ENCODE measurements at regions not wholly inside any gene's neighbourhood (a gene's known extent, or its start where the extent isn't known, plus 50 kb on each side); places are given as distances from the start of the nearest gene placed in this dataset.
"Not testable (repeated sequence)": the region's sequence is repeated elsewhere in the genome, so short reads cannot be mapped to it uniquely, and the experiment has no call there.

- no peak for TF ChIP-seq MYC (IDR thresholded peaks at IDR 0.05; ENCODE audit: low read depth, low read length)
- no peak for TF ChIP-seq CTCF (IDR thresholded peaks at IDR 0.05; ENCODE audit: low read depth, low read length)
- TF ChIP-seq, protein P1, sequence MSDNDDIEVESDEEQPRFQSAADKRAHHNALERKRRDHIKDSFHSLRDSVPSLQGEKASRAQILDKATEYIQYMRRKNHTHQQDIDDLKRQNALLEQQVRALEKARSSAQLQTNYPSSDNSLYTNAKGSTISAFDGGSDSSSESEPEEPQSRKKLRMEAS (IDR thresholded peaks at IDR 0.05; ENCODE audit: low read depth, low read length), result no peak
- no peak for TF ChIP-seq POLR2A (IDR thresholded peaks at IDR 0.05; ENCODE audit: extremely low read depth, insufficient read length)
- H3K4me3 ChIP-seq (ENCODE audit: low read depth, low read length), result no peak overlapping the region
- DNase-seq (ENCODE audit: low read depth), result no peak
Observed at GRCh38 chr4:164350061-164350460, 403.9 kb upstream of the SMIM31 start.

DNA sequence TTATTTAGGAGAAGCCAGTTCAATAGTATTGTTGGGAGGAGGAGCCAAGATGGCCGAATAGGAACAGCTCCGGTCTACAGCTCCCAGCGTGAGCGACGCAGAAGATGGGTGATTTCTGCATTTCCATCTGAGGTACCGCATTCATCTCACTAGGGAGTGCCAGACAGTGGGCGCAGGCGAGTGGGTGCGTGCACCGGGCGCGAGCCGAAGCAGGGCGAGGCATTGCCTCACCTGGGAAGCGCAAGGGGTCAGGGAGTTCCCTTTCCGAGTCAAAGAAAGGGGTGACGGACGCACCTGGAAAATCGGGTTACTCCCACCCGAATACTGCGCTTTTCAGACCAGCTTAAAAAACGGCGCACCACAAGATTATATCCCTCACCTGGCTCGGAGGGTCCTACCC lies 403.2 kb upstream of the SMIM31 start:
- H3K4me3 ChIP-seq (ENCODE audit: low read depth, low read length); DNase-seq (ENCODE audit: low read depth): not testable (repeated sequence)

DNA sequence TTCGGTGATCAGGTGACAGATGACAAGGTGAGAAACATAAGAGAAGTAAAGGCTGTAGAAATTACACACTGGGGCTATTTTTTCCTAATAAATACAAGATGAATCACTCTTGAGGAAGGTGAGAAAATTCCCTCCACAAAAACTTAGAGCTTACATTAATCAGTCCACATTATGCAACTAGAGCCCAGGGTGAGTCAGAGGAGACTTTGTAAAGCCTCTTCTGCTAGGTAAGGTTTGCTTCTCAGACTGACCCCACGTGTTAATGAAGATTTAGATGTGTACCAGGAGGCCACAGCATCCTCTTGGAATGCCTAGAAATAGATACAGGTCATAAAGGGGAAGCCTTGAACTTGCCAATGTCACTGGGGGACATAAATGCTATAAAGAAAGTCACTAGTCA lies 396.0 kb upstream of the SMIM31 start:
- DNase-seq (ENCODE audit: low read depth), result no peak
- TF ChIP-seq MYC (IDR thresholded peaks at IDR 0.05; ENCODE audit: low read depth, low read length), result no peak
- TF ChIP-seq POLR2A (IDR thresholded peaks at IDR 0.05; ENCODE audit: extremely low read depth, insufficient read length), result no peak
- TF ChIP-seq CTCF (IDR thresholded peaks at IDR 0.05; ENCODE audit: low read depth, low read length), result no peak
- TF ChIP-seq, protein P1 (IDR thresholded peaks at IDR 0.05; ENCODE audit: low read depth, low read length), result no peak
- no peak overlapping the region for H3K4me3 ChIP-seq (ENCODE audit: low read depth, low read length)

DNA sequence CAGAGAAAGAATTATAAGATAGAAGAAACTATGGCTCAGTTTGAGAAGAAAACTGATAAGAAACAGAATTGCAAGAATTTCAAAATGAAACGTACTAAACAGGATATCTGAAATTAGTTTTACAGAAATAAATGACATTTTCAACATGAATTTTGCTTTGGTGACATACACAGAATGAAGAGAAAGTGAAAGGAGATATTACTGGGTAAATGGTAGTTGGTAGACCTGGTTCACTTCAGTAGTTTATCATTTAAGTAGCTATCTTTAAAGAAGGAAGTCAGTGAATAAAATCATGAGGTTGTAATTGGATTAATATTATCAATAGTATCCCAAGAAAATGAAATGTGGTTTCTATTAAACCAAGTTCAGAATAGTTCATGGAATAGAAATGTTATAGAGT lies 395.5 kb upstream of the SMIM31 start:
- no peak for DNase-seq (ENCODE audit: low read depth)
- H3K4me3 ChIP-seq (ENCODE audit: low read depth, low read length), result no peak overlapping the region

DNA sequence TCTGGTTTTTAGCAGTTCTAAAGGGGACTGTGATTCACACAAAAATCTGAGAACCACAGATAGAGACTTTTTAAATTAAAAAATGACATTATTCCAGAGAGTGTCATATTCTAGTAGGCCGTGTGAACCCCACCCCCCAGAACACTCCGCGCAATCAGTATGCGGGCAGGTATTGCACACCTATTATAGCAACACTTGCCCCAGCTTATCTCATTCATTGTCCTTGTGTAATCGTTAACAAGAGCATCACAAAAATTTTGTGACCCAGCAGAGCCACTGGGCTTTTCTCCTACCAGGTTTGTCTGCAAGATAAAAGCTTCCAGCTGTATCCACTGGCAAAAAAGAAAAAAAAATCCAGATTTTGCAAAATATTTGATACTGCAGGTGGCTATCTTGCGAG lies 394.1 kb upstream of the SMIM31 start:
- TF ChIP-seq, protein P1 (IDR thresholded peaks at IDR 0.05; ENCODE audit: low read depth, low read length), result no peak
- no peak for TF ChIP-seq POLR2A (IDR thresholded peaks at IDR 0.05; ENCODE audit: extremely low read depth, insufficient read length)
- no peak for TF ChIP-seq CTCF (IDR thresholded peaks at IDR 0.05; ENCODE audit: low read depth, low read length)
- TF ChIP-seq MYC (IDR thresholded peaks at IDR 0.05; ENCODE audit: low read depth, low read length), result no peak
- no peak for DNase-seq (ENCODE audit: low read depth)
- H3K4me3 ChIP-seq (ENCODE audit: low read depth, low read length), result no peak overlapping the region

More for the DNA sequence above, 395.5 kb upstream of the SMIM31 start:
- TF ChIP-seq MYC (IDR thresholded peaks at IDR 0.05; ENCODE audit: low read depth, low read length), result no peak
- no peak for TF ChIP-seq CTCF (IDR thresholded peaks at IDR 0.05; ENCODE audit: low read depth, low read length)
- TF ChIP-seq, protein P1 (IDR thresholded peaks at IDR 0.05; ENCODE audit: low read depth, low read length), result no peak
- TF ChIP-seq POLR2A (IDR thresholded peaks at IDR 0.05; ENCODE audit: extremely low read depth, insufficient read length), result no peak

GRCh38 chr4:164368894-164369293 lies 385.0 kb upstream of the SMIM31 start:
- no peak for DNase-seq (ENCODE audit: low read depth)
- no peak for TF ChIP-seq CTCF (IDR thresholded peaks at IDR 0.05; ENCODE audit: low read depth, low read length)
- TF ChIP-seq, protein P1 (IDR thresholded peaks at IDR 0.05; ENCODE audit: low read depth, low read length), result no peak
- no peak for TF ChIP-seq POLR2A (IDR thresholded peaks at IDR 0.05; ENCODE audit: extremely low read depth, insufficient read length)
- no peak for TF ChIP-seq MYC (IDR thresholded peaks at IDR 0.05; ENCODE audit: low read depth, low read length)
- H3K4me3 ChIP-seq (ENCODE audit: low read depth, low read length), result no peak overlapping the region

Measured in NB4 (cell line).